ENCODE measurements at regions not wholly inside any gene's neighbourhood (a gene's known extent, or its start where the extent isn't known, plus 50 kb on each side); places are given as distances from the start of the nearest gene placed in this dataset.

- TF ChIP-seq POU2F2 (IDR thresholded peaks at IDR 0.05; ENCODE audit: borderline replicate concordance, low read depth, low read length) (no peak), HDGF (IDR thresholded peaks at IDR 0.05) (no peak), NFIC (IDR thresholded peaks at IDR 0.05; ENCODE audit: low read depth, low read length) (no peak), SKIL (IDR thresholded peaks at IDR 0.05; ENCODE audit: low read depth, poor library complexity, severe bottlenecking) (no peak)
These were observed 124.4 kb upstream of the ADAMTSL1 start (continued) for GRCh38 chr9:18349530-18349929.

- TF ChIP-seq KLF5 (IDR thresholded peaks at IDR 0.05; ENCODE audit: partially characterized antibody) (no peak), EED (IDR thresholded peaks at IDR 0.05; ENCODE audit: low read depth) (no peak), GABPA (IDR thresholded peaks at IDR 0.05; ENCODE audit: low read depth) (no peak), RAD51 (IDR thresholded peaks at IDR 0.05) (no peak), IRF4 (IDR thresholded peaks at IDR 0.05; ENCODE audit: low read depth, low read length) (no peak), ZNF274 (IDR thresholded peaks at IDR 0.05; ENCODE audit: insufficient read depth, insufficient read length) (no peak), NFYB (IDR thresholded peaks at IDR 0.05; ENCODE audit: insufficient read depth, low read depth, low read length) (no peak), PAX5 (IDR thresholded peaks at IDR 0.05; ENCODE audit: borderline replicate concordance, low read depth, low read length) (no peak)
- DNase-seq (ENCODE audit: low read depth, low spot score): no peak
- in situ Hi-C loops (cut with MboI): no loop called here
- H3K4me3 ChIP-seq: no peak overlapping the region
- H3K79me2 ChIP-seq (ENCODE audit: control insufficient read depth, insufficient read depth, low read length): no peaks in the 10 kb centered on the region
- ChIA-PET CTCF (interaction anchor here (0.8 kb wide), 2 partner anchors 16 to 96 kb away, joined by 3 to 6 read pairs; no protein-coding TSS in a partner anchor), SMC1A (ENCODE audit: uncharacterized antibody, unreplicated experiment) (no interaction called here), POLR2A (no interaction called here), RAD21 (ENCODE audit: unreplicated experiment) (no interaction called here)
- no peaks in the 10 kb centered on the region for H3K9me3 ChIP-seq (replicated peaks; ENCODE audit: control insufficient read depth, insufficient read depth, low read length)
- H3K4me2 ChIP-seq (ENCODE audit: control insufficient read depth, insufficient read depth): no peak overlapping the region
- no peaks in the 10 kb centered on the region for H3K4me1 ChIP-seq (ENCODE audit: control insufficient read depth, insufficient read depth, low read length)
- H3K27ac ChIP-seq (ENCODE audit: control insufficient read depth, insufficient read depth): no peak overlapping the region
- H4K20me1 ChIP-seq (ENCODE audit: control insufficient read depth, insufficient read depth): no peaks in the 10 kb centered on the region
- ATAC-seq: no peak
- BruUV-seq (replicated peaks): no TSS peak
- no peak overlapping the region for H3K9ac ChIP-seq (ENCODE audit: control insufficient read depth, insufficient read depth, low read length)
- H3K36me3 ChIP-seq (ENCODE audit: control insufficient read depth in 2 of 2, insufficient read depth in 2 of 2, low read length in 1 of 2): no peaks in the 10 kb centered on the region
- 49% methylated on average over 3 of the region's 3 CpGs for WGBS (ENCODE audit: insufficient coverage, insufficient replicate concordance, low lambda C conversion rate, missing lambda C conversion rate)
- intact Hi-C loops (cut with micrococcal nuclease; ENCODE audit: unreplicated experiment): no loop called here
- no peaks in the 10 kb centered on the region for H3K27me3 ChIP-seq (replicated peaks in 1 of 2; ENCODE audit: control insufficient read depth in 2 of 2, insufficient read depth in 2 of 2, low read length in 1 of 2)
- no peak overlapping the region for H2AFZ ChIP-seq (ENCODE audit: control insufficient read depth, low read depth, low read length)
- FAIRE-seq: no peak
These were observed 123.9 kb upstream of the ADAMTSL1 start for GRCh38 chr9:18350036-18350435.
